Pancreas (tissue), 10 donors: ENCODE measurements at regions not wholly inside any gene's neighbourhood (a gene's known extent, or its start where the extent isn't known, plus 50 kb on each side); places are given as distances from the start of the nearest gene placed in this dataset.

Experiments used
- ATAC-seq, 4 donors: fragments of 200-7000 bp; cut with Tn5 transposase; one replicate each; pipeline versions ENCODE4 v1.8.0 to v1.9.1; 2020; ENCODE audit warnings: mild to moderate bottlenecking in 4 of 4, moderate library complexity in 4 of 4
- DNase-seq, 6 donors: peaks; one replicate each; pipeline ENCODE4 v3.0.0-alpha.2; 2020
- FAIRE-seq: peaks from 2 replicates; lab custom pipeline; 2012; peaks lifted over from hg19 to GRCh38; lab: Jason Lieb, UNC
- H3K27ac ChIP-seq, 4 donors: fragments of 200-600 bp; sonication (generic); 1 replicate in 3 of 4; 2 replicates in 1 of 4; pipeline versions ENCODE4 v1.5.0 to v1.8.0; 2020
- H3K27me3 ChIP-seq, 4 donors: fragments of 200-600 bp; one replicate each; pipeline ENCODE4 v1.8.0; 2021
- H3K36me3 ChIP-seq, 3 donors: fragments of 200-600 bp; sonication (generic) in 1 of 3; one replicate each; pipeline versions ENCODE4 v1.5.0 to v1.8.0; 2020 to 2021
- H3K4me1 ChIP-seq, 3 donors: fragments of 200-600 bp; one replicate each; pipeline ENCODE4 v1.8.0; 2021
- H3K4me3 ChIP-seq, 4 donors: fragments of 200-600 bp; sonication (generic) in 2 of 4; one replicate each; pipeline versions ENCODE4 v1.5.0 to v1.8.0; 2020 to 2021
- H3K9me3 ChIP-seq, 4 donors: fragments of 200-600 bp; one replicate each; pipeline ENCODE4 v1.8.0; 2021
- CTCF ChIP-seq, 4 donors: fragments of 200-600 bp; sonication (generic) in 3 of 4; IDR thresholded peaks; one replicate each; pipeline versions ENCODE4 v1.5.0 to v1.8.0; 2021; ENCODE audit warnings: antibody characterized with exemption in 4 of 4
- WGBS, 2 donors: extraction: QIAGEN DNeasy Blood & Tissue Kit; methylation state at CpG; one replicate each; pipeline ENCODE4 v1.1.7; 2013; 5-methylcytosine and 5-hydroxymethylcytosine counted together
- intact Hi-C, 3 donors: fragments of 100-400 bp; cut with DNase I; formaldehyde crosslinking; loops; one replicate each; pipeline versions ENCODE4 v1.11.1 to v1.14.2; 2022
- donor health status: healthy with polysubstance abuse.
- donor health status: DM: no; HTN: no; CAD: no; lungs with moderate emphysema.
- donor health status: DM: no; HTN: no; CAD: no.
- donor health status: control.
- donor health status: control.
- donor health status: Bipolar disorder and iron deficiency.
- donor health status: DM: yes; HTN: yes; CAD: no.
- donor health status: DM: no; HTN: no; CAD: no.
- donor health status: DM: no; HTN: no; CAD: no.
- donor health status: DM: yes; HTN: yes; CAD: no.

- FAIRE-seq (no peak), ATAC-seq (no peak), DNase-seq (no peak)
- WGBS, 2 donors: 58 to 66% methylated on average over 7 of the region's 7 CpGs
- Histone ChIP-seq H3K27ac (no peak overlapping the region), H3K36me3 (no peaks in the 10 kb centered on the region), H3K4me1 (no peaks in the 10 kb centered on the region), H3K9me3 (no peaks in the 10 kb centered on the region), H3K4me3 (no peak overlapping the region), H3K27me3 (no peaks in the 10 kb centered on the region)
- intact Hi-C loops: no loop called here
- TF ChIP-seq CTCF (IDR thresholded peaks at IDR 0.05): no peak
These were observed 109.1 kb upstream of the CRHR1 start for GRCh38 chr17:45675012-45675411.

GRCh38 chr17:45675892-45676291 is 108.2 kb upstream of the CRHR1 start:
- H3K27ac ChIP-seq: no peak overlapping the region
- TF ChIP-seq CTCF (IDR thresholded peaks at IDR 0.05): no peak
- H3K36me3 ChIP-seq: no peaks in the 10 kb centered on the region
- FAIRE-seq: no peak
- 69% methylated on average over 3 of the region's 3 CpGs for WGBS, 2 donors
- no peaks in the 10 kb centered on the region for H3K27me3 ChIP-seq
- ATAC-seq: no peak
- H3K9me3 ChIP-seq: no peaks in the 10 kb centered on the region
- intact Hi-C loops: no loop called here
- DNase-seq: no peak
- H3K4me3 ChIP-seq: no peak overlapping the region
- H3K4me1 ChIP-seq: no peaks in the 10 kb centered on the region

GRCh38 chr17:45676695-45677094 is 107.4 kb upstream of the CRHR1 start:
- no peak for FAIRE-seq

DNA sequence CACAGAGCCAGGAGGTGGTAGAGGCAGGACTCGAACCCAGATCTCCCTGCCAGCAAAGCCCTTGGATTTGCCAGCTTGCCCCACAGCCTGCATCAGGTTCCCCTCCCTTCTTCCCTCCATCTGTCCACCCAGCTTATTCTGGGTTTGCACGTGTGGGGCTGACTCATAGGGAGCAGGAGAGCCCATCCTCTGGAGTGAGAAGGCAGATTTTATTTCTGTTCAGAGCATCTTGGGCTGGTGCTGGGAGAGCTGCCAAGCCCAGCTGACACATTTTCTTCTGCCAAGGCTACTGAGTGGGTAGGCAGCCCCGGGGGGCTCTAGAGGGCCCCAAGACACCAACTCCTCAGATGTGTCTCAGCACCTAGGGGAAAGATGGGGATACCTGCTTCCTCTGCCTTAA is 106.3 kb upstream of the CRHR1 start:
- no peak for DNase-seq
- no peak for ATAC-seq
- Histone ChIP-seq H3K36me3 (no peaks in the 10 kb centered on the region), H3K4me3 (no peak overlapping the region), H3K4me1 (no peaks in the 10 kb centered on the region), H3K9me3 (no peaks in the 10 kb centered on the region), H3K27ac (no peak overlapping the region), H3K27me3 (no peaks in the 10 kb centered on the region)
- 29 to 32% methylated on average over 3 of the region's 3 CpGs for WGBS, 2 donors
- no peak for FAIRE-seq
- no peak for TF ChIP-seq CTCF (IDR thresholded peaks at IDR 0.05)
- intact Hi-C loops: no loop called here

More at GRCh38 chr17:45676695-45677094, 107.4 kb upstream of the CRHR1 start:
- H3K4me3 ChIP-seq: no peak overlapping the region
- WGBS, 2 donors: 71 to 75% methylated on average over 6 of the region's 6 CpGs
- TF ChIP-seq CTCF (IDR thresholded peaks at IDR 0.05): no peak
- H3K27ac ChIP-seq: no peak overlapping the region
- H3K9me3 ChIP-seq: no peaks in the 10 kb centered on the region
- no peaks in the 10 kb centered on the region for H3K36me3 ChIP-seq
- DNase-seq (no peak), ATAC-seq (no peak)
- intact Hi-C loops: no loop called here
- H3K27me3 ChIP-seq: no peaks in the 10 kb centered on the region
- H3K4me1 ChIP-seq: no peaks in the 10 kb centered on the region

GRCh38 chr17:45679426-45679825 is 104.7 kb upstream of the CRHR1 start:
- Histone ChIP-seq H3K9me3 (no peaks in the 10 kb centered on the region), H3K27ac (no peak overlapping the region), H3K4me3 (no peak overlapping the region), H3K36me3 (no peaks in the 10 kb centered on the region), H3K27me3 (no peaks in the 10 kb centered on the region), H3K4me1 (no peaks in the 10 kb centered on the region)
- 62 to 72% methylated on average over 4 of the region's 4 CpGs for WGBS, 2 donors
- TF ChIP-seq CTCF (IDR thresholded peaks at IDR 0.05): no peak
- no peak for FAIRE-seq
- intact Hi-C loops: no loop called here
- ATAC-seq: no peak
- DNase-seq: no peak
